Gastroesophageal sphincter (tissue), 3 donors: ENCODE measurements at regions not wholly inside any gene's neighbourhood (a gene's known extent, or its start where the extent isn't known, plus 50 kb on each side); places are given as distances from the start of the nearest gene placed in this dataset.
"Not testable (repeated sequence)": the region's sequence is repeated elsewhere in the genome, so short reads cannot be mapped to it uniquely, and the experiment has no call there.

Experiments used
- EP300 ChIP-seq: sonication (generic); formaldehyde crosslinking; IDR thresholded peaks from one replicate; pipeline ENCODE4 v1.6.1; 2017; ENCODE audit warnings: antibody characterized with exemption, mild to moderate bottlenecking
- TF ChIP-seq, protein P1 (sequence below), 4 experiments: fragments of 200-600 bp in 2 of 4; fragments of 450-650 bp in 2 of 4; sonication (generic) in 1 of 4; IDR thresholded peaks; one replicate each; pipeline ENCODE4 v1.5.1; 2017 to 2019; ENCODE audit warnings: antibody characterized with exemption in 4 of 4, mild to moderate bottlenecking in 2 of 4, moderate library complexity in 2 of 4

DNA sequence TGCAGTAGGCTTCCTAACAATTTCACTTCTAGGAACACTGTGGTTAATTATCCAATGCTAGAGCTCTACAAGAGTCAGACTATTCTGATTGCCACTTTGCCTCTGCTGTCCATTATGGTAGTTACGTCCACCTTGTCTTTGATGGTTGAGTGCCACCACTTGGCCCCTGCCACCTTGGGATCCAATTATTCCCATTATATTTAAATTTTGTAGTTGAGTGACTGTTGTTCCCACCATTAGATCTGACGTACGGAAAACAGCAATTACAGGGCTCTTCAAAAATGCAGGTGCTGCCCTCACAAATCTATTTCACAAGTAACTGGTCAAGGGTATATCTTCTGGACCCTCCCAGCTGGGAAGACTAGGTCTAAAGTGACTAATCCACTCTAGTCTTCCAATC lies 432.3 kb upstream of the ID4 start:
- TF ChIP-seq, protein P1, sequence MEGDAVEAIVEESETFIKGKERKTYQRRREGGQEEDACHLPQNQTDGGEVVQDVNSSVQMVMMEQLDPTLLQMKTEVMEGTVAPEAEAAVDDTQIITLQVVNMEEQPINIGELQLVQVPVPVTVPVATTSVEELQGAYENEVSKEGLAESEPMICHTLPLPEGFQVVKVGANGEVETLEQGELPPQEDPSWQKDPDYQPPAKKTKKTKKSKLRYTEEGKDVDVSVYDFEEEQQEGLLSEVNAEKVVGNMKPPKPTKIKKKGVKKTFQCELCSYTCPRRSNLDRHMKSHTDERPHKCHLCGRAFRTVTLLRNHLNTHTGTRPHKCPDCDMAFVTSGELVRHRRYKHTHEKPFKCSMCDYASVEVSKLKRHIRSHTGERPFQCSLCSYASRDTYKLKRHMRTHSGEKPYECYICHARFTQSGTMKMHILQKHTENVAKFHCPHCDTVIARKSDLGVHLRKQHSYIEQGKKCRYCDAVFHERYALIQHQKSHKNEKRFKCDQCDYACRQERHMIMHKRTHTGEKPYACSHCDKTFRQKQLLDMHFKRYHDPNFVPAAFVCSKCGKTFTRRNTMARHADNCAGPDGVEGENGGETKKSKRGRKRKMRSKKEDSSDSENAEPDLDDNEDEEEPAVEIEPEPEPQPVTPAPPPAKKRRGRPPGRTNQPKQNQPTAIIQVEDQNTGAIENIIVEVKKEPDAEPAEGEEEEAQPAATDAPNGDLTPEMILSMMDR (IDR thresholded peaks at IDR 0.05) = not testable (repeated sequence)
- TF ChIP-seq EP300 = not testable (repeated sequence)
